ENCODE measurements at regions not wholly inside any gene's neighbourhood (a gene's known extent, or its start where the extent isn't known, plus 50 kb on each side); places are given as distances from the start of the nearest gene placed in this dataset.

GRCh38 chr2:104793966-104794365 lies 59.9 kb upstream of the POU3F3 start:
- no peak for DNase-seq (ENCODE audit: low spot score)
- H3K27me3 Mint-ChIP-seq (ENCODE audit: insufficient read depth): no peaks in the 10 kb centered on the region
- intact Hi-C loops (cut with micrococcal nuclease): no loop called here
- H3K27ac Mint-ChIP-seq: no peak overlapping the region
- H3K9me3 Mint-ChIP-seq: no peaks in the 10 kb centered on the region
- no peaks in the 10 kb centered on the region for H3K4me1 Mint-ChIP-seq (ENCODE audit: low read depth)
- no peak overlapping the region for H3K4me3 Mint-ChIP-seq
- H3K36me3 Mint-ChIP-seq (ENCODE audit: low read depth): no peaks in the 10 kb centered on the region

- H3K36me3 Mint-ChIP-seq (ENCODE audit: low read depth): no peaks in the 10 kb centered on the region
- H3K9me3 Mint-ChIP-seq: no peaks in the 10 kb centered on the region
- no peak overlapping the region for H3K4me3 Mint-ChIP-seq
- no peak overlapping the region for H3K27ac Mint-ChIP-seq
- no peak for DNase-seq (ENCODE audit: low spot score)
- intact Hi-C loops (cut with micrococcal nuclease): no loop called here
- H3K27me3 Mint-ChIP-seq (ENCODE audit: insufficient read depth): no peaks in the 10 kb centered on the region
- no peaks in the 10 kb centered on the region for H3K4me1 Mint-ChIP-seq (ENCODE audit: low read depth)
These were observed 59.5 kb upstream of the POU3F3 start for GRCh38 chr2:104794441-104794840.

Measured in activated T-helper 1 cell treated with anti-CD3 and anti-CD28 coated beads, Interleukin-12 subunit alpha, Interleukin-12 subunit beta, Interleukin-2, Interleukin-4 antibody, amounts not matched to agents 30 ng/mL and 10 ng/mL and 1 ng/mL, durations not matched to agents 14 hours and 24 hours and 36 hours (primary cell).